Lung (tissue), 11 donors: ENCODE measurements at regions not wholly inside any gene's neighbourhood (a gene's known extent, or its start where the extent isn't known, plus 50 kb on each side); places are given as distances from the start of the nearest gene placed in this dataset.

Source experiments
- ATAC-seq: fragments of 200-7000 bp; cut with Tn5 transposase; one replicate; pipeline ENCODE4 v1.9.1; 2020; ENCODE audit warnings: moderate number of reproducible peaks; ENCODE audit not compliant: insufficient read depth, low FRiP score
- DNase-seq, 3 donors: peaks; one replicate each; pipeline ENCODE4 v3.0.0-alpha.2; 2013 to 2017
- H3K27ac ChIP-seq, 2 donors: one replicate each; pipeline ENCODE4 v1.5.1; 2013; ENCODE audit warnings: mild to moderate bottlenecking in 2 of 2, moderate library complexity in 2 of 2, control low read depth in 1 of 2, inconsistent platforms in 1 of 2, low read depth in 1 of 2, low read length in 1 of 2
- H3K27me3 ChIP-seq, 3 donors: one replicate each; pipeline ENCODE4 v1.5.1; 2013; ENCODE audit warnings: low read length in 2 of 3; ENCODE audit not compliant: control insufficient read depth in 3 of 3, insufficient read depth in 3 of 3
- H3K36me3 ChIP-seq, 4 donors: one replicate each; pipeline ENCODE4 v1.5.1; 2013; ENCODE audit warnings: low read length in 4 of 4, mild to moderate bottlenecking in 1 of 4, moderate library complexity in 1 of 4; ENCODE audit not compliant: control insufficient read depth in 4 of 4, insufficient read depth in 4 of 4
- H3K4me1 ChIP-seq, 5 donors: one replicate each; pipeline ENCODE4 v1.5.1; 2013; ENCODE audit warnings: low read length in 5 of 5, mild to moderate bottlenecking in 2 of 5, moderate library complexity in 1 of 5; ENCODE audit not compliant: control insufficient read depth in 5 of 5, insufficient read depth in 5 of 5
- H3K4me3 ChIP-seq: one replicate; pipeline ENCODE4 v1.5.1; 2013; ENCODE audit warnings: mild to moderate bottlenecking, control low read depth, moderate library complexity
- H3K9ac ChIP-seq, 2 donors: one replicate each; pipeline ENCODE4 v1.5.1; 2013; ENCODE audit warnings: low read length in 2 of 2, control low read depth in 1 of 2; ENCODE audit not compliant: insufficient read depth in 1 of 2
- H3K9me3 ChIP-seq, 4 donors: one replicate each; pipeline ENCODE4 v1.5.1; 2013; ENCODE audit warnings: low read length in 3 of 4, mild to moderate bottlenecking in 1 of 4, moderate library complexity in 1 of 4; ENCODE audit not compliant: control insufficient read depth in 4 of 4, insufficient read depth in 3 of 4
- WGBS, 2 donors: extraction: QIAGEN DNeasy Blood & Tissue Kit; methylation state at CpG; one replicate each; pipeline ENCODE4 v1.1.7; 2013; 5-methylcytosine and 5-hydroxymethylcytosine counted together
- TF ChIP-seq, protein P1 (sequence below): IDR thresholded peaks from 2 replicates; pipeline ENCODE4 v1.5.1; 2012; ENCODE audit warnings: mild to moderate bottlenecking; ENCODE audit errors: control extremely low read depth, extremely low read depth
- donor health status: control.
- donor health status: control.
- donor health status: Bipolar disorder and iron deficiency.
- donor health status: healthy.
- donor health status: DM: yes; HTN: yes; CAD: no.

DNA sequence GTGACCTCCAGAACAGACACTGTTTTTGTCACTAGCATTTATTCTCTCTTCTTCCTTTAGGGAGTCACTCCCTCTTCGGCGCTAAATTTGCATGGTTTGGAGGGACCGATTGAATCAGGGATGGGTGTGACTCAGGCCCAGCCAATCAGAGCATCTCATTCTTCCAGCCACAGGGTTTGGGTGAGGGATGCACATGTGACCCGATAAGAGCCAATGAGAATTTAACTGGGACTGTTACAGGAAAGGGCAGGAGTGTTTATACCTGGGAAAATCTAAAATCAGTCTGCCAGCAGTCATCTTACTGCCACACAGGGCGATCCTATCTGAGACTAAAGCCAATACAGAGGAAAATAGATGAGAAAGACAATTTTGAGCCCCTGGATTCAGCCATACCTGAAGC is 351.2 kb upstream of the ERCC4 start:
- 88 to 90% methylated on average over 5 of the region's 5 CpGs for WGBS, 2 donors
- no peak overlapping the region for H3K27ac ChIP-seq
- no peak overlapping the region for H3K4me3 ChIP-seq
- no peaks in the 10 kb centered on the region for H3K36me3 ChIP-seq
- H3K27me3 ChIP-seq = no peaks in the 10 kb centered on the region
- H3K9ac ChIP-seq = no peak overlapping the region
- TF ChIP-seq, protein P1, sequence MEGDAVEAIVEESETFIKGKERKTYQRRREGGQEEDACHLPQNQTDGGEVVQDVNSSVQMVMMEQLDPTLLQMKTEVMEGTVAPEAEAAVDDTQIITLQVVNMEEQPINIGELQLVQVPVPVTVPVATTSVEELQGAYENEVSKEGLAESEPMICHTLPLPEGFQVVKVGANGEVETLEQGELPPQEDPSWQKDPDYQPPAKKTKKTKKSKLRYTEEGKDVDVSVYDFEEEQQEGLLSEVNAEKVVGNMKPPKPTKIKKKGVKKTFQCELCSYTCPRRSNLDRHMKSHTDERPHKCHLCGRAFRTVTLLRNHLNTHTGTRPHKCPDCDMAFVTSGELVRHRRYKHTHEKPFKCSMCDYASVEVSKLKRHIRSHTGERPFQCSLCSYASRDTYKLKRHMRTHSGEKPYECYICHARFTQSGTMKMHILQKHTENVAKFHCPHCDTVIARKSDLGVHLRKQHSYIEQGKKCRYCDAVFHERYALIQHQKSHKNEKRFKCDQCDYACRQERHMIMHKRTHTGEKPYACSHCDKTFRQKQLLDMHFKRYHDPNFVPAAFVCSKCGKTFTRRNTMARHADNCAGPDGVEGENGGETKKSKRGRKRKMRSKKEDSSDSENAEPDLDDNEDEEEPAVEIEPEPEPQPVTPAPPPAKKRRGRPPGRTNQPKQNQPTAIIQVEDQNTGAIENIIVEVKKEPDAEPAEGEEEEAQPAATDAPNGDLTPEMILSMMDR = no peak
- H3K4me1 ChIP-seq = no peaks in the 10 kb centered on the region
- DNase-seq = no peak
- ATAC-seq = no peak
- peaks cover 0 to 4% (median 0%) of the 10 kb centered on the region in 4 donors for H3K9me3 ChIP-seq

DNA sequence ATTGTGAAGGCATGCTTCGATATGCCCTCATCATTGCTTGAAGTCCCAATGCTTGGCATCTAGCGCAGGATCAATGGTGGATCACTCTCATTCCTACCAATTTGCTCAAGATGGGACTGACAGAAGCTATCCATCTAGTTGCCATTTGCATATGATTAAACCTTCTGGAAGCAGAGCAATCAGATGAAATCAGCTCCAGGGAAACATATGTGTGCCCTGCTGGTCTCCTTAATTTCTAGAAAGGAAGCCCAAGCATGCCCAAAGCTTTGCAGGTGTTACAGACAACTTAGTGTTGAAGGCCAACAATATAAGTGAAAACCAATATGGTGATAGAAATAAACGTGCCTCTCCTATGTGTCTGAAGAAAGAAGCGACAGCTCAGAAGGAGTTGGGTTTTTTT is 350.0 kb upstream of the ERCC4 start:
- TF ChIP-seq, protein P1 = no peak
- Histone ChIP-seq H3K27me3 (no peaks in the 10 kb centered on the region), H3K4me3 (no peak overlapping the region), H3K9ac (no peak overlapping the region), H3K4me1 (no peaks in the 10 kb centered on the region), H3K36me3 (no peaks in the 10 kb centered on the region), H3K9me3 (peaks cover 0 to 1% (median 0%) of the 10 kb centered on the region in 4 donors), H3K27ac (no peak overlapping the region)
- 82 to 83% methylated on average over 4 of the region's 4 CpGs for WGBS, 2 donors
- DNase-seq = no peak
- no peak for ATAC-seq

DNA sequence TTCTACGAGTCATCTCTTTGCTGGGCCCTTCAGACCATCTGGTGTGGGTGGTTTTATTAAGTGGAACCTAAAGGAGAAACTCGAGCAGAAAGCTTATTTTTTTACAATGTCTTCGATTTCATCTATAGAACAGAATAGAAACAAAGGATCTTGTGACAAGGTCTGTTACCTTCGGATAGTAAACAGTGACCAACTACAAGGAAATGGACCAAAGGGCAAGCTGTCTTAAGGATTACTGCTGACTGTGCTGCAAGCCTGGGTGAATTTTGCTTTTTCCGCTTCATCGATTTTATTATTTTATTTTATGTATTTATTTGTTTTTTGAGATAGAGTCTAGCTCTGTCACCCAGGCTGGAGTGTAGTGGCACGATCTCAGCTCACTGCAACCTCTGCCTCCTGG is 348.9 kb upstream of the ERCC4 start:
- TF ChIP-seq, protein P1 = no peak
- WGBS, 2 donors = 77 to 81% methylated on average over 7 of the region's 7 CpGs
- no peaks in the 10 kb centered on the region for H3K4me1 ChIP-seq
- H3K4me3 ChIP-seq = no peak overlapping the region
- H3K27me3 ChIP-seq = no peaks in the 10 kb centered on the region
- H3K9me3 ChIP-seq = peaks cover 0 to 1% (median 0%) of the 10 kb centered on the region in 4 donors
- H3K27ac ChIP-seq = no peak overlapping the region
- no peak for DNase-seq
- ATAC-seq = no peak
- no peak overlapping the region for H3K9ac ChIP-seq
- no peaks in the 10 kb centered on the region for H3K36me3 ChIP-seq

DNA sequence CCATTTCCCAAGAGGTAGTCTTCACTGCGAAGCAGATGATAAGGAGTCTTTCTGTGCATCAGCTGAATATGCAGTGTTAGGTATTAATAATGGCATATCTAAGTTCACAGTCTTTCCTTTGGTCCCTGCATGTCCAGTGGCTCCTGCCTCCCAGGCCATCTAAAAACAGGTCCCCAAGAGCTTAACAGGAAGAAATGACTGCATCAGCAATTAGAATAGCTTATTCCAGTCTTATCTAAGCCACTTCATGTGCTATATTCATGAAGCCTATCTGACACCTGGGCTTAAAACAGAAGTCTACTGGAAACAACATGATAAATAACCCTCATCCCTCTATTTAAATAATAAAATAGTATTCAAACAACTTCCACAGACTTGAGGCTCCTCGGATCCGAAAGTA is 346.1 kb upstream of the ERCC4 start:
- Histone ChIP-seq H3K4me3 (no peak overlapping the region), H3K27me3 (no peaks in the 10 kb centered on the region), H3K9me3 (no peaks in the 10 kb centered on the region), H3K27ac (no peak overlapping the region), H3K4me1 (no peaks in the 10 kb centered on the region), H3K9ac (no peak overlapping the region), H3K36me3 (no peaks in the 10 kb centered on the region)
- ATAC-seq (no peak), DNase-seq (no peak)
- 77 to 82% methylated on average over 3 of the region's 3 CpGs for WGBS, 2 donors
- TF ChIP-seq, protein P1 = no peak
